IPS-18a (cell line): ENCODE measurements at regions not wholly inside any gene's neighbourhood (a gene's known extent, or its start where the extent isn't known, plus 50 kb on each side); places are given as distances from the start of the nearest gene placed in this dataset.
"Not testable (repeated sequence)": the region's sequence is repeated elsewhere in the genome, so short reads cannot be mapped to it uniquely, and the experiment has no call there.

Experiments used
- H3K27ac ChIP-seq: one replicate; pipeline ENCODE4 v1.5.1; 2013; ENCODE audit warnings: low read length
- H3K27me3 ChIP-seq: one replicate; pipeline ENCODE4 v1.6.1; 2013; ENCODE audit warnings: mild to moderate bottlenecking, low read length; ENCODE audit not compliant: control insufficient read depth, insufficient read depth
- H3K36me3 ChIP-seq: one replicate; pipeline ENCODE4 v1.6.1; 2013; ENCODE audit warnings: low read depth, low read length; ENCODE audit not compliant: control insufficient read depth
- H3K4me1 ChIP-seq: one replicate; pipeline ENCODE4 v1.6.1; 2013; ENCODE audit warnings: low read depth, low read length; ENCODE audit not compliant: control insufficient read depth
- H3K4me3 ChIP-seq: one replicate; pipeline ENCODE4 v1.5.1; 2013; ENCODE audit warnings: low read length
- H3K9ac ChIP-seq: one replicate; pipeline ENCODE4 v1.6.1; 2013; ENCODE audit warnings: mild to moderate bottlenecking, low read length, moderate library complexity
- H3K9me3 ChIP-seq: one replicate; pipeline ENCODE4 v1.6.1; 2013; ENCODE audit warnings: low read depth, low read length; ENCODE audit not compliant: control insufficient read depth

DNA sequence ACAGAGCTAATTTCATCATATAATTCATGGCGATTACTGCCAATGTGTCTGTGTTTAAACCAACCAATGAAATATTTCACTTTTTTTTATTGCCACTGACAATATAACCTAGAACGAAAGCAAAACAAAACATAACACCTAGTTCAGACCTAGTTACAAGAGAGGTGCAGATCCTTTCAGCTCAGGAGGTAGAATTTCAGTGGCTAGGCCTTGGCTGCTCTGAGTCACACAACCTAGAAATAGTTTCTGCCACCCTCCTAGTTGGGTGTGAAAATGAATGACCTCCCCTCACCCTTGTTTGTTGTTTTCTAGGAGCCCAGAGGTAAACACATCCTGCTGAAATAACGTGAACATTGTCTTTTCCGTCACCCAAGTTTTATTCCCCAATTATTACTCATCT, 356.3 kb downstream of the HTR1B start:
- Histone ChIP-seq H3K27me3 (no peaks in the 10 kb centered on the region), H3K36me3 (no peaks in the 10 kb centered on the region), H3K9ac (no peak overlapping the region), H3K4me1 (no peaks in the 10 kb centered on the region), H3K27ac (no peak overlapping the region), H3K4me3 (no peak overlapping the region), H3K9me3 (no peaks in the 10 kb centered on the region)

DNA sequence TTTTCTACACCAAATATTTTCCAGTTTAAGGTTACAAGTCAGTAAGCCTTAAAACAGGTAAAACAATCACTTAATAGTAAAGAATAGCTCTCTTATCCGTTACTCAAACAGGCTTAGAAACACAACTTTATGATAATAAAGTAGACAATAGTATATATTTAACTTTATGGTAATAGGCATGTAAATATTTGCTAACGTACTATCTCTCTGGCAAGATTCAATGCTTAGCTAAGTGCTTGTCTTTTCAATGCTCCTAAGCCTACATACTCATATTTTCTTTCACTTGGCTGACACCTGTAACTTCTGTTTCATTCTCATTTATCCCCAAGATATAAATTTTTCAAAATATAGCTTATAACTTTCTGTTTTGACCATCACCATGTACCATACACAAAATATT, 358.2 kb downstream of the HTR1B start:
- H3K4me3 ChIP-seq: no peak overlapping the region
- no peak overlapping the region for H3K27ac ChIP-seq
- no peaks in the 10 kb centered on the region for H3K9me3 ChIP-seq
- H3K36me3 ChIP-seq: no peaks in the 10 kb centered on the region
- no peaks in the 10 kb centered on the region for H3K4me1 ChIP-seq
- no peak overlapping the region for H3K9ac ChIP-seq
- no peaks in the 10 kb centered on the region for H3K27me3 ChIP-seq

DNA sequence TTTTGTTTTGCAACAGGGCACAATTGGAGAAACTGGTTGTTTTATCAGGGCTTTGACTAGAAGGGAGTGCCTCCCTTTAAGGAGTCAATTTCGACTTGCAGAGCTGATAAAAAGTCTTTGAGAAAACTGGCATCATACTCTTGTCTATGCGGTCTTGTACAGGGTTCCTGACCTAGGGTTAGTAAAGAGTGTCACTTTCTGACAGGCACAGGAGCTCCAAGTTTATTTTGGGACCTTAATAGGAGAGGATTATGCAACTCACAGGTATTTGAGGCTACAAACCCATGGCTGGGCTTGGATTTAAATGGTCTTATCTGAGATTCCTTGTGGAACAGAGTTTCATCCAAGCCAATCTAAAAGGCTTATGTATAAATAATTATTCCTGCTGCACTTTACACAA, 365.4 kb downstream of the HTR1B start:
- Histone ChIP-seq H3K9me3 (no peaks in the 10 kb centered on the region), H3K4me3 (no peak overlapping the region), H3K9ac (no peak overlapping the region), H3K27ac (no peak overlapping the region), H3K36me3 (no peaks in the 10 kb centered on the region), H3K4me1 (peaks cover 4% of the 10 kb centered on the region), H3K27me3 (no peaks in the 10 kb centered on the region)

DNA sequence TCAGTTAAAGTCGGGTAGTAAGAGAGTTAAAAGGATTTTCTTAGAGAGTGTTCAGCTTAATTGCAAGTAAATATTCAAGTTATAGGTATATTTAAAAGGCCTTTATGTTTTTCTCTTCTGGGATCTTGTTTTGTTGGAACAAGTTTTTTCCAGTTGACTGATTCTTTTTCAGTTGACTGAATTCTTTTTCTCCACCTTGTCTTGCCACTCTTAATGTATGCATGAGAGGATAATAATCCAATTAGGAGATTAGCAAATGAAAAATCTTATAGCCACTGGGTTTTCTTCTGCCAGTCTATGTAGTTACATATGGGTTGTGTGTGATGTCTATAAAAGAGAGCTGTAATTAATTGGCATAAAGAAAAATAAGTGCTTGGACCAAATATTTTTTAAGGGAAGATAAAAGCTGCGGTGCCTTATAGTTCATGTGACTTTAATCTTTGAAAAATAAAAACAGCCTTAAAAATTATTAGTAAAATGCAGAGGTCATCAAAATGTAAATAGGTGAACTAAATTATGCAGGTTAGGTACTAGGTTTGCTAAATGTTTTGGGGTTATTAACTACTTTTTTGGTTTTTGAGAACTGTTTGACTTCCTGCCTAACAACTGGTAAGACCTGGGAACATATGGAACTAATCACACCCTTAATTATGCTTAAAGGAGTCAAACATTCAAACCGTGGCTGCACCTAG, 367.2 kb downstream of the HTR1B start:
- peaks cover 4% of the 10 kb centered on the region for H3K4me1 ChIP-seq
- H3K27ac ChIP-seq: no peak overlapping the region
- no peak overlapping the region for H3K4me3 ChIP-seq
- H3K27me3 ChIP-seq: no peaks in the 10 kb centered on the region
- no peak overlapping the region for H3K9ac ChIP-seq
- H3K36me3 ChIP-seq: no peaks in the 10 kb centered on the region
- no peaks in the 10 kb centered on the region for H3K9me3 ChIP-seq

DNA sequence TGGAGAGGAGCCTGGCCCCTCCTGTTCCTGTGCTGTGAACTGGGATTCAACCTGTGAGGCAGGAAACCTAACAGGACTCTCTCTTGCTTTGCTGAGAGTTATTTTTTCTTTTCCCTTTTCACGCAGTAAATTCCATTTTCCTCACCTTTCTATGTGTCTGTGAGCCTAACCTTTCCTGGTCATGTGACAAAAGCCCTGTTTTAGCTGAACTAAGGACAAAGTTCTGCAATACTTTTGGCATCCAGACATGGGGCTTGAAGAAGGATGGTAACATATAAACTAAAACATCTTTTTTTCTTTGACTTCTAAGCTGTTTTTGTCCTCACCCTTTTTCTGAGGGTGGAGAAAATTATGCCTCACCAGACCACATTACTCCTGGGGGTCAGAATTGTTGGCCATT, 368.5 kb downstream of the HTR1B start:
- Histone ChIP-seq H3K4me1 (peaks cover 4% of the 10 kb centered on the region), H3K27me3 (no peaks in the 10 kb centered on the region), H3K9ac (no peak overlapping the region), H3K36me3 (no peaks in the 10 kb centered on the region), H3K4me3 (no peak overlapping the region), H3K27ac (no peak overlapping the region), H3K9me3 (no peaks in the 10 kb centered on the region)

DNA sequence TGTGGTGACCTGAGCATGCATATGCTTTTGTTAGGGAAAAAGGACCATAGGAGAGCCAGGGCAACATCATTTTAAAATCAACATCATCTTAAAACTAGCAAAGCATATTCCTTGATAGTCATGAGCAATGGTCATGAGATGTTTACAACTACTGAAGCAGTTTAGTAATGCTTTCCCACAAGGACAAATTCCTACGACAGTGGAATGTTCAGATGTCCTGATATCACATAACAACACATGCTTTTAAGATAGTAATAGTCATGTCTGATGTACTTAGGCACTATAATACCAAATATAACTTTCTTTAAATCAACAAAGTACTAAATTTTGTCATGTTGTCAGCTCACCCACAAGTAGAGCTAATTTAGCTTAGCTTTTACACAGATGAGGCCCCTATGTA, 370.3 kb downstream of the HTR1B start:
- Histone ChIP-seq H3K9ac (no peak overlapping the region), H3K27ac (no peak overlapping the region), H3K36me3 (no peaks in the 10 kb centered on the region), H3K9me3 (no peaks in the 10 kb centered on the region), H3K27me3 (no peaks in the 10 kb centered on the region), H3K4me3 (no peak overlapping the region), H3K4me1 (peaks cover 4% of the 10 kb centered on the region)

DNA sequence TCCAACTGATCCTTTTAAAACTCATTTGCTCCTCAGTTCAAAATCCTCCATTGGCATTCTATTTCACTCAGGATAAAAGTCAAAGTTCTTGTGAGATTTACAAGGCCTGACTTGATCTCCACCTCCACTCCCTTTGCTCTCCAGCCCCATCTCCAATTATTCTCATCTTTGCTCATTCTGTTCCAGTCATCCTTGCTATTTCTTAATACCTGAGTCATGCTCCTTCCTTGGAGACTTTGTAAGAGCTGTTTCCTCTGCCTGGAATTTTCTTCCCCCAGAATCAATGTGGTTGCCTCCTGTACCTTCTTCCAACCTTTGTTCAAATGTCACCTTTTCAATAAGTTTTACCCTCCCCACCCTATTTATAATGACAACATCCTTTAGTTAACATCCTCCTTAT, 373.5 kb downstream of the HTR1B start:
- Histone ChIP-seq H3K9me3 (no peaks in the 10 kb centered on the region), H3K9ac (no peak overlapping the region), H3K27ac (no peak overlapping the region), H3K4me3 (no peak overlapping the region), H3K4me1 (peaks cover 3% of the 10 kb centered on the region), H3K36me3 (no peaks in the 10 kb centered on the region), H3K27me3 (no peaks in the 10 kb centered on the region)

DNA sequence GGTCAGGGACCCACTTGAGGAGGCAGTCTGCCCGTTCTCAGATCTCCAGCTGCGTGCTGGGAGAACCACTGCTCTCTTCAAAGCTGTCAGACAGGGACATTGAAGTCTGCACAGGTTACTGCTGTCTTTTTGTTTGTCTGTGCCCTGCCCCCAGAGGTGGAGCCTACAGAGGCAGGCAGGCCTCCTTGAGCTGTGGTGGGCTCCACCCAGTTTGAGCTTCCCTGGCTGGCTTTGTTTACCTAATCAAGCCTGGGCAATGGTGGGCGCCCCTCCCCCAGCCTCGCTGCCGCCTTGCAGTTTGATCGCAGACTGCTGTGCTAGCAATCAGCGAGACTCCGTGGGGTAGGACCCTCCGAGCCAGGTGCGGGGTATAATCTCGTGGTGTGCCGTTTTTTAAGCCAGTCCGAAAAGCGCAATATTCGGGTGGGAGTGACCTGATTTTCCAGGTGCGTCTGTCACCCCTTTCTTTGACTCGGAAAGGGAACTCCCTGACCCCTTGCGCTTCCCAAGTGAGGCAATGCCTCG, 375.4 kb downstream of the HTR1B start:
- H3K27me3 ChIP-seq, H3K4me1 ChIP-seq, H3K9ac ChIP-seq, H3K27ac ChIP-seq, H3K36me3 ChIP-seq, H3K4me3 ChIP-seq, H3K9me3 ChIP-seq: not testable (repeated sequence)

DNA sequence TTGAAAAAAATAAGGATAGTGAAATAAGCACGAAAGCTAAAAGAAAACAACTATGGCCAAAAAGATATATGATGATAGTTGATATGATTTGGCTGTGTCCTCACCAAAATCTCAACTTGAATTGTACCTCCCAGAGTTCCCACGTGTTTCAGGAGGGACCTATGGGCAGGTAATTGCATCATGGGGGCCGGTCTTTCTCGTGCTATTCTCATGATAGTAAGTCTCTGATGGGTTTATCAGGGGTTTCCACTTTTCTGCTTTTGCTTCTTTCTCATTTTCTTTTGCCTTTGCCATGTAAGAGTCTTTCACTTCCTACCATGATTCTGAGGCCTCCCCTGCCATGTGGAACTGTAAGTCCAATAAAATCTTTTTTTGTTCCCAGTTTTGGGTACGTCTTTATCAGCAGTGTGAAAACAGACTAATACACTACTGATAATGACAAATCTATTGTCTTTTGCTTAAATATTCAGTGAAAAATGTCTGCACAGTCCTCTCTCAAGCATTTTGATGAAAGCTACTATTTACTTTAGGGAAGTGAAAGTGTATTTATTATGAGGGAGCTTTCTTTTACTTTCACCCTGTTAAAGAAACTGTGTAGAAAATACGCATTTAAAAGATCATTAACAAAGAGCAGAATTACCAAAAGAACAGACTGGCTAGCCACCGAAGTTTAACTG, 389.1 kb downstream of the HTR1B start:
- no peaks in the 10 kb centered on the region for H3K36me3 ChIP-seq
- no peaks in the 10 kb centered on the region for H3K27me3 ChIP-seq
- H3K4me3 ChIP-seq: no peak overlapping the region
- no peak overlapping the region for H3K27ac ChIP-seq
- H3K4me1 ChIP-seq: peaks cover 10% of the 10 kb centered on the region
- H3K9me3 ChIP-seq: no peaks in the 10 kb centered on the region
- H3K9ac ChIP-seq: no peak overlapping the region

DNA sequence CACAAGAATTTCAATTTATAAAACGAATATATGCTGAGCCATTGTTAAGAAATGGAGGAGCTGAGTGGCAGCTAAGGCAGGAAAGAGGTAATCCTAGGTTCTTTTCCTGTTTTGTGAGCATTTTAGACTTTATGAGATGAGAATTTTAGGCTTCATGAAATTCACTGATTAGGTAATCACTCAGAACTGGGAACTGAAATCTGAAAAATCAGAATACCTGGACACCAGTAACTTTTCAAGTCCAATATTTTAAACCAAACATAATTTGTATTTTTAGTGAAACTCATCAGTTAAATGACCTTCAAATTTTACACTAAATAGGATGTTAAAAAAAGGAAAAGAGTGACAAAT, 389.9 kb downstream of the HTR1B start:
- Histone ChIP-seq H3K36me3 (no peaks in the 10 kb centered on the region), H3K27me3 (no peaks in the 10 kb centered on the region), H3K27ac (no peak overlapping the region), H3K9me3 (no peaks in the 10 kb centered on the region), H3K4me1 (peaks cover 10% of the 10 kb centered on the region), H3K4me3 (no peak overlapping the region), H3K9ac (no peak overlapping the region)

DNA sequence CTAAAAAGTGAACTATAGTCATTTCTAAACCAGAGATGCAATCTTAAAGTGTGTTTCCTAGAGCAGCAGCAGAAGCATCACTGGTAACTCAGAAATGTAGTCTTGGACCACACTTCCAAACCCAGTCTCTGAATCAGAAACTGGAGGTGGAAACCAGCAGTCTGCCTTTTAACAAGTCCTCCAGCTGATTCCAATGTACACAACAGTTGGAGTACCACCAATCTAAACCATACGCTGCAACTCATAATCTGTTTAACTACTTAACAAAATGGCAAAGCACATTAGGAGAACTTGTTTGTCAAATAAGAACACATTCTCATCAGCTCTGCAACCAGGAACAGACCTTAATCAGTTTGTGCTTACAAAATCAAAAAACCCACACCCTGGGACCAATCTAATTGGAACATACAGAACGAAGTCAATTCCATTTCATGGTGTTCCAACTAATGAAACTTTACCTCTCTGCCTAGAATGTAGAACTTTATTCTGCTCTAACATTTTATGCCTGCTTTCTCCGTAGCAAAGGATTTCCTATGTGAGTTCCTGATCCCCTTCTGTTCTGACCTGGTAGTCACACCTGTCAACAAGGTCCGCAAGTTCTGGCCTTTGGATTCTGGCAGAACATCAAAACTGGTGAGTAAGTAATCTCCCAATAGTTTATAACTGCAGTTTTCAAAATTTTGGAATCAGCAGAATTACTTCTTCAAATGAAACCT, 390.4 kb downstream of the HTR1B start:
- Histone ChIP-seq H3K4me1 (peaks cover 10% of the 10 kb centered on the region), H3K9ac (no peak overlapping the region), H3K9me3 (no peaks in the 10 kb centered on the region), H3K27ac (no peak overlapping the region), H3K36me3 (no peaks in the 10 kb centered on the region), H3K4me3 (no peak overlapping the region), H3K27me3 (no peaks in the 10 kb centered on the region)
